ENCODE measurements at regions not wholly inside any gene's neighbourhood (a gene's known extent, or its start where the extent isn't known, plus 50 kb on each side); places are given as distances from the start of the nearest gene placed in this dataset.

- Histone ChIP-seq H3K4me2 (ENCODE audit: low read length) (no peak overlapping the region), H3K23ac (ENCODE audit: low read length) (no peak overlapping the region), H4K91ac (ENCODE audit: low read depth, low read length) (no peak overlapping the region), H3K18ac (ENCODE audit: low read length) (no peak overlapping the region), H3K27me3 (ENCODE audit: insufficient read depth, low read length) (no peaks in the 10 kb centered on the region), H3K79me2 (ENCODE audit: control insufficient read depth, insufficient read depth, low read length, poor library complexity) (no peaks in the 10 kb centered on the region), H2AK5ac (ENCODE audit: low read length) (no peak overlapping the region), H3K36me3 (ENCODE audit: control insufficient read depth in 1 of 2, insufficient read depth in 2 of 2, low read length in 2 of 2) (no peaks in the 10 kb centered on the region), H4K12ac (ENCODE audit: low read depth, low read length) (no peak overlapping the region), H3K27ac (ENCODE audit: low read depth, low read length) (no peak overlapping the region), H2BK5ac (ENCODE audit: low read depth, low read length, poor library complexity) (no peak overlapping the region), H3K14ac (ENCODE audit: low read length) (no peak overlapping the region), H3K79me1 (ENCODE audit: low read length) (no peaks in the 10 kb centered on the region), H2BK120ac (ENCODE audit: insufficient read depth, low read length, poor library complexity) (no peak overlapping the region), H3K4ac (ENCODE audit: low read depth, low read length) (no peak overlapping the region), H2AFZ (ENCODE audit: insufficient read depth, low read length, poor library complexity) (no peak overlapping the region), H3K9ac (ENCODE audit: low read length) (no peak overlapping the region), H2BK12ac (ENCODE audit: low read length) (no peak overlapping the region), H3K4me1 (ENCODE audit: control insufficient read depth in 1 of 2, insufficient read depth in 2 of 2, low read length in 2 of 2) (peaks cover 0 to 2% of the 10 kb centered on the region in 2 experiments), H3K4me3 (ENCODE audit: low read depth, low read length) (no peak overlapping the region), H3K9me3 (ENCODE audit: insufficient read depth, low read depth, low read length) (no peaks in the 10 kb centered on the region), H4K8ac (ENCODE audit: low read depth, low read length) (no peak overlapping the region)
- no peak for DNase-seq
- no CpG with 5 or more reads among the region's 11 CpGs for WGBS (ENCODE audit: extremely low coverage, insufficient coverage, insufficient read length)
These were observed 317.9 kb upstream of the PKDCC start for GRCh38 chr2:41729800-41730364.

DNA sequence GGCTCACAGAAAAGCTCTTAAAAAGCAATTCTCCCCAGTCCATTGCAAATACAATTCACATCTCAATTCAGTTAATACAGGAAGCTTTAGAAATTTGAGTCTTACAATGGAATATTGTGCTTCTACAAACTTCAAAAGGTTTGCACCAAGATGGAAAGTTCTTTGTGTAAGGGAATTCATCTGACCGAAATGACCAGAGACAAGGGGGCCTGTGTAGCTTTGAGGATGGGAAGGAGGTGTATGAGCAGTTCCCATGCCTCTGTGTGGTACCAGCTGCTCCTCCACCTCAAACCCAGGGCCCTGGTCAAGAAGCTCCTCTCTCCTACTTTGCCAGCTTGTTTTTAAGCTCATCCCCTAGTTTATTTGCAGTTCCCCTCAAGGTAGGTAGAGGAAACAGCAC is 312.8 kb upstream of the PKDCC start:
- Histone ChIP-seq H3K14ac (ENCODE audit: low read length) (no peak overlapping the region), H2AFZ (ENCODE audit: insufficient read depth, low read length, poor library complexity) (no peak overlapping the region), H3K27me3 (ENCODE audit: insufficient read depth, low read length) (no peaks in the 10 kb centered on the region), H3K9ac (ENCODE audit: low read length) (no peak overlapping the region), H3K27ac (ENCODE audit: low read depth, low read length) (no peak overlapping the region), H2AK5ac (ENCODE audit: low read length) (no peak overlapping the region), H3K23ac (ENCODE audit: low read length) (no peak overlapping the region), H2BK120ac (ENCODE audit: insufficient read depth, low read length, poor library complexity) (no peak overlapping the region), H3K36me3 (ENCODE audit: control insufficient read depth in 1 of 2, insufficient read depth in 2 of 2, low read length in 2 of 2) (no peaks in the 10 kb centered on the region), H3K18ac (ENCODE audit: low read length) (no peak overlapping the region), H3K9me3 (ENCODE audit: insufficient read depth, low read depth, low read length) (no peaks in the 10 kb centered on the region), H4K91ac (ENCODE audit: low read depth, low read length) (no peak overlapping the region), H3K4me2 (ENCODE audit: low read length) (no peak overlapping the region), H3K79me1 (ENCODE audit: low read length) (no peaks in the 10 kb centered on the region), H3K4me3 (ENCODE audit: low read depth, low read length) (no peak overlapping the region), H2BK12ac (ENCODE audit: low read length) (no peak overlapping the region), H2BK5ac (ENCODE audit: low read depth, low read length, poor library complexity) (no peak overlapping the region), H3K4ac (ENCODE audit: low read depth, low read length) (no peak overlapping the region), H3K4me1 (ENCODE audit: control insufficient read depth in 1 of 2, insufficient read depth in 2 of 2, low read length in 2 of 2) (peaks cover 0 to 1% of the 10 kb centered on the region in 2 experiments), H4K12ac (ENCODE audit: low read depth, low read length) (no peak overlapping the region), H3K79me2 (ENCODE audit: control insufficient read depth, insufficient read depth, low read length, poor library complexity) (no peaks in the 10 kb centered on the region), H4K8ac (ENCODE audit: low read depth, low read length) (no peak overlapping the region)
- no peak for DNase-seq
- WGBS (ENCODE audit: extremely low coverage, insufficient coverage, insufficient read length), result no CpG with 5 or more reads among the region's 1 CpG

GRCh38 chr2:41735476-41735875 is 312.3 kb upstream of the PKDCC start:
- Histone ChIP-seq H4K12ac (ENCODE audit: low read depth, low read length) (no peak overlapping the region), H3K4me2 (ENCODE audit: low read length) (no peak overlapping the region), H3K18ac (ENCODE audit: low read length) (no peak overlapping the region), H2BK5ac (ENCODE audit: low read depth, low read length, poor library complexity) (no peak overlapping the region), H3K14ac (ENCODE audit: low read length) (no peak overlapping the region), H2BK12ac (ENCODE audit: low read length) (no peak overlapping the region), H3K23ac (ENCODE audit: low read length) (no peak overlapping the region), H3K4me3 (ENCODE audit: low read depth, low read length) (no peak overlapping the region), H3K9me3 (ENCODE audit: insufficient read depth, low read depth, low read length) (no peaks in the 10 kb centered on the region), H3K27ac (ENCODE audit: low read depth, low read length) (no peak overlapping the region), H3K27me3 (ENCODE audit: insufficient read depth, low read length) (no peaks in the 10 kb centered on the region), H4K91ac (ENCODE audit: low read depth, low read length) (no peak overlapping the region), H3K4ac (ENCODE audit: low read depth, low read length) (no peak overlapping the region), H2AFZ (ENCODE audit: insufficient read depth, low read length, poor library complexity) (no peak overlapping the region), H3K79me2 (ENCODE audit: control insufficient read depth, insufficient read depth, low read length, poor library complexity) (no peaks in the 10 kb centered on the region), H4K8ac (ENCODE audit: low read depth, low read length) (no peak overlapping the region), H2AK5ac (ENCODE audit: low read length) (no peak overlapping the region), H3K79me1 (ENCODE audit: low read length) (no peaks in the 10 kb centered on the region), H3K36me3 (ENCODE audit: control insufficient read depth in 1 of 2, insufficient read depth in 2 of 2, low read length in 2 of 2) (no peaks in the 10 kb centered on the region), H3K4me1 (ENCODE audit: control insufficient read depth in 1 of 2, insufficient read depth in 2 of 2, low read length in 2 of 2) (no peaks in the 10 kb centered on the region), H3K9ac (ENCODE audit: low read length) (no peak overlapping the region), H2BK120ac (ENCODE audit: insufficient read depth, low read length, poor library complexity) (no peak overlapping the region)
- WGBS (ENCODE audit: extremely low coverage, insufficient coverage, insufficient read length), result no CpG with 5 or more reads among the region's 2 CpGs
- peak in 1 of 2 donors; percentile 16 for DNase-seq

DNA sequence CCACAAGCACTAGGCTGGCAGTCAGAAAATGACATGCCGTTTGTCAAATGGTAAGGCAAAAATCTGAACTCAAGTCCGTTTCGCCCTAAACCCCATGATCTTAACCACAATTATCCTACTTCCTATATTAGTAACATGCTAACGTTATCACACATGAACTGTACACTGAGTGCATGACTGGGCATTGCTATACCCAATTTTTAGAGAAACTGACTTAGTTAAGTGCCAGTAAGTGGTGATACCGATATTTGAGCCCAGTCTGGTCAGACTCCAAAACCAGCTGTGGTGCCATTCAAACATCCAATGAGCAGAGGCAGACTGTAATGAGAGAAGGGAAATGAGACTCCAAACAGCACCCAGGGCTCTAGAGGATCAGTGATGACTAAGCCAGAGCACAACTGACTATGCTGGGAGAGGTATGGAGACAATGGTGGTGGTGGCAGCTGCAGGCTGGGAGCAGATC is 311.7 kb upstream of the PKDCC start:
- H2AK5ac ChIP-seq (ENCODE audit: low read length), result no peak overlapping the region
- H3K79me2 ChIP-seq (ENCODE audit: control insufficient read depth, insufficient read depth, low read length, poor library complexity), result no peaks in the 10 kb centered on the region
- H3K9ac ChIP-seq (ENCODE audit: low read length), result no peak overlapping the region
- no peaks in the 10 kb centered on the region for H3K79me1 ChIP-seq (ENCODE audit: low read length)
- H3K4ac ChIP-seq (ENCODE audit: low read depth, low read length), result no peak overlapping the region
- H2BK120ac ChIP-seq (ENCODE audit: insufficient read depth, low read length, poor library complexity), result no peak overlapping the region
- no peak overlapping the region for H2AFZ ChIP-seq (ENCODE audit: insufficient read depth, low read length, poor library complexity)
- no peaks in the 10 kb centered on the region for H3K9me3 ChIP-seq (ENCODE audit: insufficient read depth, low read depth, low read length)
- H3K27ac ChIP-seq (ENCODE audit: low read depth, low read length), result no peak overlapping the region
- no CpG with 5 or more reads among the region's 5 CpGs for WGBS (ENCODE audit: extremely low coverage, insufficient coverage, insufficient read length)
- no peak overlapping the region for H4K12ac ChIP-seq (ENCODE audit: low read depth, low read length)
- no peak overlapping the region for H3K18ac ChIP-seq (ENCODE audit: low read length)
- no peaks in the 10 kb centered on the region for H3K4me1 ChIP-seq (ENCODE audit: control insufficient read depth in 1 of 2, insufficient read depth in 2 of 2, low read length in 2 of 2)
- H4K91ac ChIP-seq (ENCODE audit: low read depth, low read length), result no peak overlapping the region
- no peak overlapping the region for H2BK12ac ChIP-seq (ENCODE audit: low read length)
- DNase-seq, result peak in 1 of 2 donors; percentile 28
- H3K36me3 ChIP-seq (ENCODE audit: control insufficient read depth in 1 of 2, insufficient read depth in 2 of 2, low read length in 2 of 2), result no peaks in the 10 kb centered on the region
- H3K4me3 ChIP-seq (ENCODE audit: low read depth, low read length), result no peak overlapping the region
- H3K4me2 ChIP-seq (ENCODE audit: low read length), result no peak overlapping the region
- no peak overlapping the region for H3K23ac ChIP-seq (ENCODE audit: low read length)
- no peaks in the 10 kb centered on the region for H3K27me3 ChIP-seq (ENCODE audit: insufficient read depth, low read length)
- no peak overlapping the region for H2BK5ac ChIP-seq (ENCODE audit: low read depth, low read length, poor library complexity)
- H4K8ac ChIP-seq (ENCODE audit: low read depth, low read length), result no peak overlapping the region
- H3K14ac ChIP-seq (ENCODE audit: low read length), result no peak overlapping the region

Measured in trophoblast cell (in vitro differentiated cells and primary cell).